ENCODE measurements at regions not wholly inside any gene's neighbourhood (a gene's known extent, or its start where the extent isn't known, plus 50 kb on each side); places are given as distances from the start of the nearest gene placed in this dataset.

GRCh38 chr4:189060104-189060503 is 880.6 kb upstream of the FRG1 start:
- TF ChIP-seq, protein P1, sequence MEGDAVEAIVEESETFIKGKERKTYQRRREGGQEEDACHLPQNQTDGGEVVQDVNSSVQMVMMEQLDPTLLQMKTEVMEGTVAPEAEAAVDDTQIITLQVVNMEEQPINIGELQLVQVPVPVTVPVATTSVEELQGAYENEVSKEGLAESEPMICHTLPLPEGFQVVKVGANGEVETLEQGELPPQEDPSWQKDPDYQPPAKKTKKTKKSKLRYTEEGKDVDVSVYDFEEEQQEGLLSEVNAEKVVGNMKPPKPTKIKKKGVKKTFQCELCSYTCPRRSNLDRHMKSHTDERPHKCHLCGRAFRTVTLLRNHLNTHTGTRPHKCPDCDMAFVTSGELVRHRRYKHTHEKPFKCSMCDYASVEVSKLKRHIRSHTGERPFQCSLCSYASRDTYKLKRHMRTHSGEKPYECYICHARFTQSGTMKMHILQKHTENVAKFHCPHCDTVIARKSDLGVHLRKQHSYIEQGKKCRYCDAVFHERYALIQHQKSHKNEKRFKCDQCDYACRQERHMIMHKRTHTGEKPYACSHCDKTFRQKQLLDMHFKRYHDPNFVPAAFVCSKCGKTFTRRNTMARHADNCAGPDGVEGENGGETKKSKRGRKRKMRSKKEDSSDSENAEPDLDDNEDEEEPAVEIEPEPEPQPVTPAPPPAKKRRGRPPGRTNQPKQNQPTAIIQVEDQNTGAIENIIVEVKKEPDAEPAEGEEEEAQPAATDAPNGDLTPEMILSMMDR (conservative IDR thresholded peaks at IDR 0.05; ENCODE audit: low read depth, low read length), result no peak
- H3K4me3 ChIP-seq (ENCODE audit: low read depth, low read length), result no peak overlapping the region
- DNase-seq (ENCODE audit: low read depth), result no peak

GRCh38 chr4:189062047-189062820 is 878.4 kb upstream of the FRG1 start:
- TF ChIP-seq, protein P1 (conservative IDR thresholded peaks at IDR 0.05; ENCODE audit: low read depth, low read length), result no peak
- no peak overlapping the region for H3K4me3 ChIP-seq (ENCODE audit: low read depth, low read length)

GRCh38 chr4:189069772-189070171 is 870.9 kb upstream of the FRG1 start:
- TF ChIP-seq, protein P1 (conservative IDR thresholded peaks at IDR 0.05; ENCODE audit: low read depth, low read length), result no peak
- H3K4me3 ChIP-seq (ENCODE audit: low read depth, low read length), result no peak overlapping the region
- DNase-seq (ENCODE audit: low read depth), result no peak

More at GRCh38 chr4:189062047-189062820, 878.4 kb upstream of the FRG1 start:
- DNase-seq (ENCODE audit: low read depth), result no peak

- TF ChIP-seq, protein P1 (conservative IDR thresholded peaks at IDR 0.05; ENCODE audit: low read depth, low read length), result no peak
- no peak overlapping the region for H3K4me3 ChIP-seq (ENCODE audit: low read depth, low read length)
- DNase-seq (ENCODE audit: low read depth), result no peak
Measured at GRCh38 chr4:189071241-189071640, 869.4 kb upstream of the FRG1 start.

DNA sequence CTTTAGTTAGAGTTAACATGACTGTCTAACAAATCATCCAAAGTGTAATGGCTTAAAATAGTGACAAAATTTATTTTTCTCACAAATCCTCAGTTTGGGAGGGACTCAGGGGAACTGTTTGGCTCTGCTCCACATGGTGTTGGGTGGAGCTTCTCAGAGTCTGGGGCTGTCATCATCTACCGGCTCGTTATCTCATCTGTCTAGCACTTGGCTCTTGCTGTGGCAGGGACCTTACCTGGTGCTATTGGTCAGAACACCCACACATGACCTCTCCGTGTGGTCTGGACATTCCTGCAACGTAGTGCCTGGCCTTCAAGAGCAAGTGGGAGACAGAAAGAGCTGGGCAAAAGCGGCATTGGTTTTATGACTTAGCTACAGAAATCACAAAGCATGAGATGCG is 866.9 kb upstream of the FRG1 start:
- H3K4me3 ChIP-seq (ENCODE audit: low read depth, low read length), result no peak overlapping the region
- no peak for DNase-seq (ENCODE audit: low read depth)

DNA sequence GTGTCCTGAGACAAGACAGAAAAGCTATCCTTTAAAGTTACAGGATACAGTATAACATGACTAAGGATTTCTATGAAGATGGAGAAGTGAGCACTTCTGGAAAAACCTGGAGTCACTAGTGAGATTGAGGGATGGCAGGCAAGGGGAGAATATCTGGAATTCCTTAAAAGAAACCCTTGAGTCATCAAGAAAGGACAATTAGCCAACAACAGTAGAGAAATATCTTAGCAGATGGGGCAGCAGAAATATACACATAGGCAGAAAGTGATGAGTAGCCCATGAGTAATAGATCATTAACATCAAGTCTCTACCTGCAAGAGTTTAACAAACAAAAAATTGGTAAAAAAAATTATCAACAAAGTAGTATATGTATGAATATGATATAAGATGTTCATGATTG is 858.8 kb upstream of the FRG1 start:
- TF ChIP-seq, protein P1 (conservative IDR thresholded peaks at IDR 0.05; ENCODE audit: low read depth, low read length), result no peak
- H3K4me3 ChIP-seq (ENCODE audit: low read depth, low read length), result no peak overlapping the region
- no peak for DNase-seq (ENCODE audit: low read depth)

More for the DNA sequence above, 866.9 kb upstream of the FRG1 start:
- TF ChIP-seq, protein P1 (conservative IDR thresholded peaks at IDR 0.05; ENCODE audit: low read depth, low read length), result no peak

GRCh38 chr4:189083769-189084168 is 856.9 kb upstream of the FRG1 start:
- no peak overlapping the region for H3K4me3 ChIP-seq (ENCODE audit: low read depth, low read length)
- TF ChIP-seq, protein P1 (conservative IDR thresholded peaks at IDR 0.05; ENCODE audit: low read depth, low read length), result no peak
- DNase-seq (ENCODE audit: low read depth), result no peak
